ENCODE measurements at regions not wholly inside any gene's neighbourhood (a gene's known extent, or its start where the extent isn't known, plus 50 kb on each side); places are given as distances from the start of the nearest gene placed in this dataset.
"Not testable (repeated sequence)": the region's sequence is repeated elsewhere in the genome, so short reads cannot be mapped to it uniquely, and the experiment has no call there.

- TF ChIP-seq POLR2A, CTCF, POLR2AphosphoS5 (IDR thresholded peaks at IDR 0.05): not testable (repeated sequence)
These were observed 198.0 kb downstream of the OTOP1 start for GRCh38 chr4:4028752-4029151.
